Astrocyte (in vitro differentiated cells and primary cell): ENCODE measurements at regions not wholly inside any gene's neighbourhood (a gene's known extent, or its start where the extent isn't known, plus 50 kb on each side); places are given as distances from the start of the nearest gene placed in this dataset.

Experiments used
- DNase-seq: peaks from one replicate; pipeline ENCODE4 v3.0.0-alpha.2; 2010; ENCODE audit warnings: low read depth
- FAIRE-seq: peaks from 2 replicates; lab custom pipeline; 2011; peaks lifted over from hg19 to GRCh38; lab: Jason Lieb, UNC
- H2AFZ ChIP-seq: 2 replicates; pipeline ENCODE4 v1.6.0; 2012; ENCODE audit warnings: low read depth, low read length, inconsistent platforms
- H3K27ac ChIP-seq: 2 replicates; pipeline ENCODE4 v1.5.1; 2011; ENCODE audit warnings: low read depth, low read length, inconsistent platforms
- H3K27me3 ChIP-seq: 2 replicates; pipeline ENCODE4 v1.6.0; 2011; ENCODE audit warnings: low read length, inconsistent platforms; ENCODE audit not compliant: insufficient read depth
- H3K36me3 ChIP-seq: 2 replicates; pipeline ENCODE4 v1.5.1; 2011; ENCODE audit warnings: low read length, inconsistent platforms; ENCODE audit not compliant: insufficient read depth
- H3K4me1 ChIP-seq: 2 replicates; pipeline ENCODE4 v1.5.1; 2011; ENCODE audit warnings: low read length, inconsistent platforms; ENCODE audit not compliant: insufficient read depth
- H3K4me2 ChIP-seq: 2 replicates; pipeline ENCODE4 v1.6.0; 2012; ENCODE audit warnings: low read length, inconsistent platforms
- H3K4me3 ChIP-seq: 2 replicates; pipeline ENCODE4 v1.5.1; 2011; ENCODE audit warnings: low read depth, mild to moderate bottlenecking, low read length, inconsistent platforms; ENCODE audit not compliant: insufficient read depth
- H3K79me2 ChIP-seq: 2 replicates; pipeline ENCODE4 v1.6.0; 2012; ENCODE audit warnings: mild to moderate bottlenecking, low read length, inconsistent platforms; ENCODE audit not compliant: insufficient read depth
- H3K9ac ChIP-seq: 2 replicates; pipeline ENCODE4 v1.6.0; 2012; ENCODE audit warnings: mild to moderate bottlenecking, low read length, inconsistent platforms
- H3K9me3 ChIP-seq: 2 replicates; pipeline ENCODE4 v1.5.1; 2012; ENCODE audit warnings: low read depth, mild to moderate bottlenecking, low read length, inconsistent platforms; ENCODE audit not compliant: insufficient read depth
- H4K20me1 ChIP-seq: 2 replicates; pipeline ENCODE4 v1.6.0; 2012; ENCODE audit warnings: low read length, inconsistent platforms; ENCODE audit not compliant: insufficient read depth
- H3K27ac Mint-ChIP-seq: one replicate; pipeline ENCODE4 v1.8.0; 2021; ENCODE audit warnings: mild to moderate bottlenecking, mixed read lengths; ENCODE audit not compliant: unreplicated experiment
- H3K27me3 Mint-ChIP-seq: one replicate; pipeline ENCODE4 v1.8.0; 2021; ENCODE audit warnings: low read depth, mixed read lengths; ENCODE audit not compliant: unreplicated experiment
- H3K36me3 Mint-ChIP-seq: one replicate; pipeline ENCODE4 v1.8.0; 2021; ENCODE audit warnings: low read depth, mixed read lengths; ENCODE audit not compliant: unreplicated experiment
- H3K4me1 Mint-ChIP-seq: one replicate; pipeline ENCODE4 v1.8.0; 2021; ENCODE audit warnings: low read depth, mixed read lengths; ENCODE audit not compliant: unreplicated experiment
- H3K4me3 Mint-ChIP-seq: one replicate; pipeline ENCODE4 v1.8.0; 2021; ENCODE audit warnings: mild to moderate bottlenecking, moderate library complexity, mixed read lengths; ENCODE audit not compliant: unreplicated experiment
- H3K9me3 Mint-ChIP-seq: one replicate; pipeline ENCODE4 v1.8.0; 2021; ENCODE audit warnings: mild to moderate bottlenecking, mixed read lengths; ENCODE audit not compliant: unreplicated experiment
- EZH2 ChIP-seq: IDR thresholded peaks from 2 replicates; pipeline ENCODE4 v1.6.1; 2012; ENCODE audit warnings: mild to moderate bottlenecking, low read length, inconsistent platforms; ENCODE audit not compliant: insufficient read depth
- TF ChIP-seq, protein P1 (sequence below): IDR thresholded peaks from 2 replicates; pipeline ENCODE4 v1.5.1; 2011; ENCODE audit warnings: low read depth, mild to moderate bottlenecking, inconsistent platforms, low read length, moderate library complexity; ENCODE audit not compliant: insufficient read depth

DNA sequence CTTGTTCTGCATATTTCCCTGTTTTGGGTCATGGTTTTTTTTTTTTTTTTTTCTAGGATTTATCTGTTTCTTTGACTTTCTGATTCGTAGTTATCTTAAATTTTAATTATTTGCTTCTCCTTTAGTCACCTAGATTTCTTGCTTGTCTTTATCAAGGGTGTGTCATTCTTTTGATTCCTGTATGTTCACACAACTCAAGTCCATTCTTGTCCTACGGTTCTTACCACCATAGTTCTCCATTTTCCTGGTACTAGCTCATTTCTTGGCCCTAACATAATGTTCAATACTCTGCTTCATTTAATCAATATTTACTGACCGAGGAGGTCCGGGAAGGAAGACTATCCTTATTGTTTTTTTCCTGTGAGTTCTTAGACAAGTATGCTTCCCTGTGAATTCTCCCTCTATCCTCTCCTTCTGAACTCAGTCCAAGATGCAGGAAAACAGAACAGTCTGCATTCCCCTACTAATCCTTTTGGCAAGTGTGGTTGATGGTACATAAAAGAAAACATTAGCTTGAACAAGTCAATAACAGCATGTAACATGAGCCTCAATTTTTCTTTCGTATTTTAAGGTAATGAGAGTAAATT lies 1346.4 kb upstream of the SEL1L start:
- Mint-ChIP-seq H3K36me3 (no peaks in the 10 kb centered on the region), H3K9me3 (no peaks in the 10 kb centered on the region), H3K4me3 (no peak overlapping the region), H3K27me3 (no peaks in the 10 kb centered on the region), H3K4me1 (no peaks in the 10 kb centered on the region), H3K27ac (no peak overlapping the region)
- no peak for FAIRE-seq
- Histone ChIP-seq H3K27ac (no peak overlapping the region), H3K4me1 (no peaks in the 10 kb centered on the region), H3K27me3 (no peaks in the 10 kb centered on the region), H3K79me2 (no peaks in the 10 kb centered on the region), H3K9me3 (no peaks in the 10 kb centered on the region), H2AFZ (no peak overlapping the region), H3K4me2 (no peak overlapping the region), H3K36me3 (no peaks in the 10 kb centered on the region), H3K4me3 (no peak overlapping the region), H3K9ac (no peak overlapping the region), H4K20me1 (no peaks in the 10 kb centered on the region)
- no peak for DNase-seq
- TF ChIP-seq, protein P1, sequence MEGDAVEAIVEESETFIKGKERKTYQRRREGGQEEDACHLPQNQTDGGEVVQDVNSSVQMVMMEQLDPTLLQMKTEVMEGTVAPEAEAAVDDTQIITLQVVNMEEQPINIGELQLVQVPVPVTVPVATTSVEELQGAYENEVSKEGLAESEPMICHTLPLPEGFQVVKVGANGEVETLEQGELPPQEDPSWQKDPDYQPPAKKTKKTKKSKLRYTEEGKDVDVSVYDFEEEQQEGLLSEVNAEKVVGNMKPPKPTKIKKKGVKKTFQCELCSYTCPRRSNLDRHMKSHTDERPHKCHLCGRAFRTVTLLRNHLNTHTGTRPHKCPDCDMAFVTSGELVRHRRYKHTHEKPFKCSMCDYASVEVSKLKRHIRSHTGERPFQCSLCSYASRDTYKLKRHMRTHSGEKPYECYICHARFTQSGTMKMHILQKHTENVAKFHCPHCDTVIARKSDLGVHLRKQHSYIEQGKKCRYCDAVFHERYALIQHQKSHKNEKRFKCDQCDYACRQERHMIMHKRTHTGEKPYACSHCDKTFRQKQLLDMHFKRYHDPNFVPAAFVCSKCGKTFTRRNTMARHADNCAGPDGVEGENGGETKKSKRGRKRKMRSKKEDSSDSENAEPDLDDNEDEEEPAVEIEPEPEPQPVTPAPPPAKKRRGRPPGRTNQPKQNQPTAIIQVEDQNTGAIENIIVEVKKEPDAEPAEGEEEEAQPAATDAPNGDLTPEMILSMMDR: no peak
- no peak for TF ChIP-seq EZH2

- Histone ChIP-seq H3K9me3 (no peaks in the 10 kb centered on the region), H3K4me2 (no peak overlapping the region), H3K36me3 (no peaks in the 10 kb centered on the region), H3K4me3 (no peak overlapping the region), H3K27ac (no peak overlapping the region), H3K4me1 (no peaks in the 10 kb centered on the region), H3K27me3 (no peaks in the 10 kb centered on the region), H4K20me1 (no peaks in the 10 kb centered on the region), H3K79me2 (no peaks in the 10 kb centered on the region), H2AFZ (no peak overlapping the region), H3K9ac (no peak overlapping the region)
- Mint-ChIP-seq H3K27ac (no peak overlapping the region), H3K9me3 (no peaks in the 10 kb centered on the region), H3K4me3 (no peak overlapping the region), H3K36me3 (no peaks in the 10 kb centered on the region), H3K4me1 (no peaks in the 10 kb centered on the region), H3K27me3 (no peaks in the 10 kb centered on the region)
- TF ChIP-seq, protein P1: no peak
- TF ChIP-seq EZH2: no peak
- DNase-seq: no peak
- FAIRE-seq: no peak
Measured at GRCh38 chr14:82886670-82887069, 1353.0 kb upstream of the SEL1L start.

DNA sequence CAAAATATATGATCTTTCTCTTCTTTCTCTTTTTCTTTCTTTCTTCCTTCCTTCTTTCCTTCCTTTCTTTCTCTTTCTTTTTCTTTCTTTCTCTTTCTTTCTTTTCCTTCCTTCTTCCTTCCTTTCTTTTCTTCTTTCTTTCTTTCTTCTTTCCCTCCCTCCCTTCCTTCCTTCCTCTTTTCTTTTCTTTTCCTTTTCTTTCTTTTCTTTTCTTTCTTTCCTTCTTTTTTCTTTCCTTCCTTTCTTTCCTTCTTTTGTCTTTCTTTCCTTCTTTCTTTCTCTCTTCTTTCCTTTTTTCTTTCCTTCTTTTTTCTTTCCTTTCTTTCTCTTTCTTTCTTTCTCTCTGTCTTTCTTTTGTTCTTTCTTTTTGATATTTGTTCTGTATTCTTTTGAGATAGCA lies 1356.0 kb upstream of the SEL1L start:
- Histone ChIP-seq H3K4me2 (no peak overlapping the region), H3K36me3 (no peaks in the 10 kb centered on the region), H4K20me1 (no peaks in the 10 kb centered on the region), H3K27ac (no peak overlapping the region), H3K4me3 (no peak overlapping the region), H3K79me2 (no peaks in the 10 kb centered on the region), H3K27me3 (no peaks in the 10 kb centered on the region), H3K9ac (no peak overlapping the region), H2AFZ (no peak overlapping the region), H3K9me3 (no peaks in the 10 kb centered on the region), H3K4me1 (no peaks in the 10 kb centered on the region)
- Mint-ChIP-seq H3K4me3 (no peak overlapping the region), H3K9me3 (no peaks in the 10 kb centered on the region), H3K4me1 (no peaks in the 10 kb centered on the region), H3K27ac (no peak overlapping the region), H3K36me3 (no peaks in the 10 kb centered on the region), H3K27me3 (no peaks in the 10 kb centered on the region)
- DNase-seq (no peak), FAIRE-seq (no peak)
- no peak for TF ChIP-seq EZH2
- TF ChIP-seq, protein P1: no peak
